SK-N-SH (cell line): ENCODE measurements at regions not wholly inside any gene's neighbourhood (a gene's known extent, or its start where the extent isn't known, plus 50 kb on each side); places are given as distances from the start of the nearest gene placed in this dataset.

ENCODE experiments used
- CTCF ChIA-PET: fragments of 300-600, 350-600 bp; formaldehyde crosslinking; extraction: SDS; loops from one replicate; lab custom pipeline; 2021; lab: Yijun Ruan, JAX
- POLR2A ChIA-PET: fragments of 350-600 bp; sonication (Branson Sonifier 250); formaldehyde crosslinking; extraction: SDS; loops from one replicate; lab custom pipeline; 2020; ENCODE audit warnings: antibody characterized with exemption, inconsistent platforms; lab: Yijun Ruan, JAX
- DNase-seq: peaks from one replicate; pipeline ENCODE4 v3.0.0; 2012
- H2AFZ ChIP-seq: fragments of 200-600 bp; sonication (generic); 2 replicates; pipeline ENCODE4 v1.8.1; 2016; ENCODE audit warnings: antibody characterized with exemption, mild to moderate bottlenecking, low read depth
- H3F3A ChIP-seq: fragments of 200-600 bp; sonication (generic); replicated peaks from 2 replicates; pipeline ENCODE3; 2016; ENCODE audit warnings: antibody characterized with exemption, mild to moderate bottlenecking; ENCODE audit not compliant: insufficient read depth
- H3K27ac ChIP-seq, 2 experiments: fragments of 200-500 bp in 1 of 2; fragments of 200-600 bp in 1 of 2; sonication (Bioruptor generic) in 1 of 2; sonication (generic), shearing (Covaris generic) in 1 of 2; 2 replicates each; pipeline versions ENCODE4 v1.5.1 to v1.6.1; 2014 to 2016; ENCODE audit warnings: low read depth in 2 of 2, inconsistent platforms in 1 of 2, low read length in 1 of 2, mild to moderate bottlenecking in 1 of 2, mixed read lengths in 1 of 2
- H3K27me3 ChIP-seq: fragments of 200-600 bp; sonication (generic), shearing (Covaris generic); 2 replicates; pipeline ENCODE4 v1.6.1; 2016; ENCODE audit warnings: mixed run types; ENCODE audit not compliant: insufficient read depth
- H3K36me3 ChIP-seq, 2 experiments: fragments of 200-500 bp in 1 of 2; fragments of 200-600 bp in 1 of 2; sonication (Bioruptor generic) in 1 of 2; sonication (generic) in 1 of 2; replicated peaks in 1 of 2; 2 replicates each; pipeline versions ENCODE3 to v1.5.1; 2014 to 2016; ENCODE audit warnings: low read length in 1 of 2, mild to moderate bottlenecking in 1 of 2; ENCODE audit not compliant: insufficient read depth in 2 of 2, control insufficient read depth in 1 of 2
- H3K4me1 ChIP-seq, 2 experiments: fragments of 200-500 bp in 1 of 2; fragments of 200-600 bp in 1 of 2; sonication (Bioruptor generic) in 1 of 2; sonication (generic), shearing (Covaris generic) in 1 of 2; 2 replicates each; pipeline versions ENCODE4 v1.5.1 to v1.6.1; 2014 to 2016; ENCODE audit warnings: low read depth in 1 of 2, low read length in 1 of 2, mixed run types in 1 of 2; ENCODE audit not compliant: insufficient read depth in 2 of 2, control insufficient read depth in 1 of 2
- H3K4me2 ChIP-seq: fragments of 200-600 bp; sonication (generic), shearing (Covaris generic); 2 replicates; pipeline ENCODE4 v1.6.1; 2017; ENCODE audit warnings: mixed run types
- H3K4me3 ChIP-seq, 2 experiments: fragments of 200-500 bp in 1 of 2; fragments of 200-600 bp in 1 of 2; sonication (Bioruptor generic) in 1 of 2; sonication (generic), shearing (Covaris generic) in 1 of 2; 2 replicates each; pipeline versions ENCODE4 v1.5.1 to v1.8.1; 2014 to 2016; ENCODE audit warnings: low read depth in 2 of 2, inconsistent platforms in 1 of 2, low read length in 1 of 2, mild to moderate bottlenecking in 1 of 2, mixed read lengths in 1 of 2, moderate library complexity in 1 of 2
- H3K79me2 ChIP-seq: fragments of 200-600 bp; sonication (generic); 2 replicates; pipeline ENCODE4 v1.8.1; 2017; ENCODE audit warnings: mild to moderate bottlenecking; ENCODE audit not compliant: insufficient read depth
- H3K9ac ChIP-seq: fragments of 200-600 bp; sonication (generic); 2 replicates; pipeline ENCODE4 v1.6.1; 2017; ENCODE audit warnings: mixed run types
- H3K9me2 ChIP-seq: fragments of 200-600 bp; sonication (generic); 2 replicates; pipeline ENCODE4 v1.6.1; 2017; ENCODE audit warnings: mixed run types
- H3K9me3 ChIP-seq: fragments of 200-600 bp; sonication (generic); 2 replicates; pipeline ENCODE4 v1.6.1; 2017; ENCODE audit warnings: mixed run types, mild to moderate bottlenecking, moderate library complexity
- H4K20me1 ChIP-seq: fragments of 200-600 bp; sonication (generic); 2 replicates; pipeline ENCODE4 v1.6.1; 2017; ENCODE audit warnings: mild to moderate bottlenecking, mixed run types; ENCODE audit not compliant: insufficient read depth
- CHD2 ChIP-seq: fragments of 150-350 bp; IDR thresholded peaks from 2 replicates; pipeline ENCODE4 v1.6.1; 2018; ENCODE audit warnings: low read length; ENCODE audit not compliant: partially characterized antibody
- FOSL2 ChIP-seq: IDR thresholded peaks from 2 replicates; pipeline ENCODE4 v1.4.0; 2012; ENCODE audit warnings: low read depth, mild to moderate bottlenecking, moderate library complexity, borderline replicate concordance
- FOXJ3 ChIP-seq: sonication (generic); formaldehyde crosslinking; IDR thresholded peaks from 2 replicates; pipeline ENCODE4 v1.5.1; 2020; ENCODE audit warnings: mild to moderate bottlenecking, missing genetic modification reagents
- MEF2A ChIP-seq: IDR thresholded peaks from 2 replicates; pipeline ENCODE4 v1.4.0; 2012; ENCODE audit warnings: low read depth, borderline replicate concordance
- MXI1 ChIP-seq: IDR thresholded peaks from 2 replicates; pipeline ENCODE4 v1.6.1; 2012; ENCODE audit warnings: mild to moderate bottlenecking, low read depth, low read length, improper control_type of control experiment
- NFIC ChIP-seq: IDR thresholded peaks from 2 replicates; pipeline ENCODE4 v1.4.0; 2012; ENCODE audit warnings: borderline replicate concordance
- NRF1 ChIP-seq: IDR thresholded peaks from 2 replicates; pipeline ENCODE4 v1.6.1; 2012; ENCODE audit warnings: low read depth, mild to moderate bottlenecking, low read length
- RAD21 ChIP-seq: IDR thresholded peaks from 2 replicates; pipeline ENCODE4 v1.6.1; 2012; ENCODE audit warnings: mild to moderate bottlenecking, low read length
- SIN3A ChIP-seq: IDR thresholded peaks from 2 replicates; pipeline ENCODE4 v1.6.1; 2012; ENCODE audit warnings: low read depth, mild to moderate bottlenecking, low read length, moderate library complexity, borderline replicate concordance
- TCF12 ChIP-seq: IDR thresholded peaks from 2 replicates; pipeline ENCODE4 v1.4.0; 2012
- YY1 ChIP-seq: IDR thresholded peaks from 2 replicates; pipeline ENCODE4 v1.4.0; 2012; ENCODE audit warnings: low read depth, mild to moderate bottlenecking
- WGBS: methylation state at CpG from one replicate; pipeline ENCODE4 v1.1.6; 2017; ENCODE audit warnings: low lambda C conversion rate; 5-methylcytosine and 5-hydroxymethylcytosine counted together
- TF ChIP-seq, protein P1 (sequence below): IDR thresholded peaks from 2 replicates; pipeline ENCODE4; 2012
- TF ChIP-seq, protein P2 (sequence below): IDR thresholded peaks from 2 replicates; pipeline ENCODE4 v1.6.1; 2012; ENCODE audit warnings: mild to moderate bottlenecking, low read depth, low read length, moderate library complexity
- TF ChIP-seq, protein P3 (sequence below): fragments of 200-600 bp; sonication (generic); IDR thresholded peaks from 2 replicates; pipeline ENCODE4 v1.6.1; 2017; ENCODE audit warnings: antibody characterized with exemption, mild to moderate bottlenecking, moderate library complexity
- TF ChIP-seq, protein P4 (sequence below): fragments of 150-350 bp; IDR thresholded peaks from 2 replicates; pipeline ENCODE4 v1.6.1; 2016; ENCODE audit warnings: mild to moderate bottlenecking, low read depth, low read length
- TF ChIP-seq, protein P5 (sequence below): fragments of 150-350 bp; IDR thresholded peaks from 2 replicates; pipeline ENCODE4 v1.6.1; 2017; ENCODE audit warnings: antibody characterized with exemption, low read length, low read depth, borderline replicate concordance

DNA sequence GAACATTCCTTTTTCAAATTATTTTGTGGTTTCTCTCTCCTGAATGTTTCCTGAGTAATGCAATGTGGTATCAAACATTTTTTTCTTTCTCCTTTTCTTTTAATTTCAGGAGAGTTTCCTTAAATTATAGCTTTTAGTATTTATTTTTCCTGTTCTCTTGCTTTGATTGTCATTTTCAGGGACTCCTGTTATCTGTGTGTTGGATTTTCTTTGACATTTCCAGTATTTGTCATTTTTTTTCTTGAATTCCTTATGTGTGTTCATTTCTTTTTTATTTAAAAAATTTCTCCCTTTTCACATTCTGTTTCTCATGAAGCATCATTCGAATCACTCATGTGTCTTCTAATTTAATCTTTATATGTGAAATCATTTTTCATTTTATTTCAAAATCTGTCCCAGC lies 61.0 kb downstream of the NPPC start:
- H3K36me3 ChIP-seq = no peaks in the 10 kb centered on the region
- H2AFZ ChIP-seq = no peak overlapping the region
- ChIA-PET CTCF (interaction anchor here (0.9 kb wide), 1 partner anchor 13 kb away, joined by 3 read pairs; no protein-coding TSS in a partner anchor), POLR2A (no interaction called here)
- no peaks in the 10 kb centered on the region for H3K4me1 ChIP-seq
- H4K20me1 ChIP-seq = no peaks in the 10 kb centered on the region
- no peak overlapping the region for H3K4me3 ChIP-seq
- no peaks in the 10 kb centered on the region for H3K79me2 ChIP-seq
- no peaks in the 10 kb centered on the region for H3F3A ChIP-seq
- 0 out of 2 replicates have a peak, but pooled peaks cover 7% of the 10 kb centered on the region for H3K9me3 ChIP-seq
- 0% methylated on average over 1 of the region's 1 CpG for WGBS
- H3K9ac ChIP-seq = no peak overlapping the region
- TF ChIP-seq MXI1 (no peak), FOSL2 (no peak), YY1 (no peak), FOXJ3 (CRISPR knock-in tag) (no peak), TCF12 (no peak), NRF1 (no peak), CHD2 (no peak), MEF2A (no peak), NFIC (no peak), SIN3A (no peak), RAD21 (no peak)
- TF ChIP-seq, protein P1, sequence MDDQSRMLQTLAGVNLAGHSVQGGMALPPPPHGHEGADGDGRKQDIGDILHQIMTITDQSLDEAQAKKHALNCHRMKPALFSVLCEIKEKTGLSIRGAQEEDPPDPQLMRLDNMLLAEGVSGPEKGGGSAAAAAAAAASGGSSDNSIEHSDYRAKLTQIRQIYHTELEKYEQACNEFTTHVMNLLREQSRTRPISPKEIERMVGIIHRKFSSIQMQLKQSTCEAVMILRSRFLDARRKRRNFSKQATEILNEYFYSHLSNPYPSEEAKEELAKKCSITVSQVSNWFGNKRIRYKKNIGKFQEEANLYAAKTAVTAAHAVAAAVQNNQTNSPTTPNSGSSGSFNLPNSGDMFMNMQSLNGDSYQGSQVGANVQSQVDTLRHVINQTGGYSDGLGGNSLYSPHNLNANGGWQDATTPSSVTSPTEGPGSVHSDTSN = no peak
- TF ChIP-seq, protein P2, sequence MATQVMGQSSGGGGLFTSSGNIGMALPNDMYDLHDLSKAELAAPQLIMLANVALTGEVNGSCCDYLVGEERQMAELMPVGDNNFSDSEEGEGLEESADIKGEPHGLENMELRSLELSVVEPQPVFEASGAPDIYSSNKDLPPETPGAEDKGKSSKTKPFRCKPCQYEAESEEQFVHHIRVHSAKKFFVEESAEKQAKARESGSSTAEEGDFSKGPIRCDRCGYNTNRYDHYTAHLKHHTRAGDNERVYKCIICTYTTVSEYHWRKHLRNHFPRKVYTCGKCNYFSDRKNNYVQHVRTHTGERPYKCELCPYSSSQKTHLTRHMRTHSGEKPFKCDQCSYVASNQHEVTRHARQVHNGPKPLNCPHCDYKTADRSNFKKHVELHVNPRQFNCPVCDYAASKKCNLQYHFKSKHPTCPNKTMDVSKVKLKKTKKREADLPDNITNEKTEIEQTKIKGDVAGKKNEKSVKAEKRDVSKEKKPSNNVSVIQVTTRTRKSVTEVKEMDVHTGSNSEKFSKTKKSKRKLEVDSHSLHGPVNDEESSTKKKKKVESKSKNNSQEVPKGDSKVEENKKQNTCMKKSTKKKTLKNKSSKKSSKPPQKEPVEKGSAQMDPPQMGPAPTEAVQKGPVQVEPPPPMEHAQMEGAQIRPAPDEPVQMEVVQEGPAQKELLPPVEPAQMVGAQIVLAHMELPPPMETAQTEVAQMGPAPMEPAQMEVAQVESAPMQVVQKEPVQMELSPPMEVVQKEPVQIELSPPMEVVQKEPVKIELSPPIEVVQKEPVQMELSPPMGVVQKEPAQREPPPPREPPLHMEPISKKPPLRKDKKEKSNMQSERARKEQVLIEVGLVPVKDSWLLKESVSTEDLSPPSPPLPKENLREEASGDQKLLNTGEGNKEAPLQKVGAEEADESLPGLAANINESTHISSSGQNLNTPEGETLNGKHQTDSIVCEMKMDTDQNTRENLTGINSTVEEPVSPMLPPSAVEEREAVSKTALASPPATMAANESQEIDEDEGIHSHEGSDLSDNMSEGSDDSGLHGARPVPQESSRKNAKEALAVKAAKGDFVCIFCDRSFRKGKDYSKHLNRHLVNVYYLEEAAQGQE = no peak
- TF ChIP-seq, protein P3, sequence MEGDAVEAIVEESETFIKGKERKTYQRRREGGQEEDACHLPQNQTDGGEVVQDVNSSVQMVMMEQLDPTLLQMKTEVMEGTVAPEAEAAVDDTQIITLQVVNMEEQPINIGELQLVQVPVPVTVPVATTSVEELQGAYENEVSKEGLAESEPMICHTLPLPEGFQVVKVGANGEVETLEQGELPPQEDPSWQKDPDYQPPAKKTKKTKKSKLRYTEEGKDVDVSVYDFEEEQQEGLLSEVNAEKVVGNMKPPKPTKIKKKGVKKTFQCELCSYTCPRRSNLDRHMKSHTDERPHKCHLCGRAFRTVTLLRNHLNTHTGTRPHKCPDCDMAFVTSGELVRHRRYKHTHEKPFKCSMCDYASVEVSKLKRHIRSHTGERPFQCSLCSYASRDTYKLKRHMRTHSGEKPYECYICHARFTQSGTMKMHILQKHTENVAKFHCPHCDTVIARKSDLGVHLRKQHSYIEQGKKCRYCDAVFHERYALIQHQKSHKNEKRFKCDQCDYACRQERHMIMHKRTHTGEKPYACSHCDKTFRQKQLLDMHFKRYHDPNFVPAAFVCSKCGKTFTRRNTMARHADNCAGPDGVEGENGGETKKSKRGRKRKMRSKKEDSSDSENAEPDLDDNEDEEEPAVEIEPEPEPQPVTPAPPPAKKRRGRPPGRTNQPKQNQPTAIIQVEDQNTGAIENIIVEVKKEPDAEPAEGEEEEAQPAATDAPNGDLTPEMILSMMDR = no peak
- TF ChIP-seq, protein P4, sequence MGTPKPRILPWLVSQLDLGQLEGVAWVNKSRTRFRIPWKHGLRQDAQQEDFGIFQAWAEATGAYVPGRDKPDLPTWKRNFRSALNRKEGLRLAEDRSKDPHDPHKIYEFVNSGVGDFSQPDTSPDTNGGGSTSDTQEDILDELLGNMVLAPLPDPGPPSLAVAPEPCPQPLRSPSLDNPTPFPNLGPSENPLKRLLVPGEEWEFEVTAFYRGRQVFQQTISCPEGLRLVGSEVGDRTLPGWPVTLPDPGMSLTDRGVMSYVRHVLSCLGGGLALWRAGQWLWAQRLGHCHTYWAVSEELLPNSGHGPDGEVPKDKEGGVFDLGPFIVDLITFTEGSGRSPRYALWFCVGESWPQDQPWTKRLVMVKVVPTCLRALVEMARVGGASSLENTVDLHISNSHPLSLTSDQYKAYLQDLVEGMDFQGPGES = no peak
- TF ChIP-seq, protein P5, sequence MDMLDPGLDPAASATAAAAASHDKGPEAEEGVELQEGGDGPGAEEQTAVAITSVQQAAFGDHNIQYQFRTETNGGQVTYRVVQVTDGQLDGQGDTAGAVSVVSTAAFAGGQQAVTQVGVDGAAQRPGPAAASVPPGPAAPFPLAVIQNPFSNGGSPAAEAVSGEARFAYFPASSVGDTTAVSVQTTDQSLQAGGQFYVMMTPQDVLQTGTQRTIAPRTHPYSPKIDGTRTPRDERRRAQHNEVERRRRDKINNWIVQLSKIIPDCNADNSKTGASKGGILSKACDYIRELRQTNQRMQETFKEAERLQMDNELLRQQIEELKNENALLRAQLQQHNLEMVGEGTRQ = no peak
- TF ChIP-seq, all 33 proteins: peak for 0
- Histone ChIP-seq H3K9me2 (no peaks in the 10 kb centered on the region), H3K27ac (no peak overlapping the region), H3K4me2 (no peak overlapping the region), H3K27me3 (no peaks in the 10 kb centered on the region)
- DNase-seq = no peak
